Lung (tissue), 11 donors: ENCODE measurements at regions not wholly inside any gene's neighbourhood (a gene's known extent, or its start where the extent isn't known, plus 50 kb on each side); places are given as distances from the start of the nearest gene placed in this dataset.

Source experiments
- ATAC-seq: fragments of 200-7000 bp; cut with Tn5 transposase; one replicate; pipeline ENCODE4 v1.9.1; 2020; ENCODE audit warnings: moderate number of reproducible peaks; ENCODE audit not compliant: insufficient read depth, low FRiP score
- DNase-seq, 3 donors: peaks; one replicate each; pipeline ENCODE4 v3.0.0-alpha.2; 2013 to 2017
- H3K27ac ChIP-seq, 2 donors: one replicate each; pipeline ENCODE4 v1.5.1; 2013; ENCODE audit warnings: mild to moderate bottlenecking in 2 of 2, moderate library complexity in 2 of 2, control low read depth in 1 of 2, inconsistent platforms in 1 of 2, low read depth in 1 of 2, low read length in 1 of 2
- H3K27me3 ChIP-seq, 3 donors: one replicate each; pipeline ENCODE4 v1.5.1; 2013; ENCODE audit warnings: low read length in 2 of 3; ENCODE audit not compliant: control insufficient read depth in 3 of 3, insufficient read depth in 3 of 3
- H3K36me3 ChIP-seq, 4 donors: one replicate each; pipeline ENCODE4 v1.5.1; 2013; ENCODE audit warnings: low read length in 4 of 4, mild to moderate bottlenecking in 1 of 4, moderate library complexity in 1 of 4; ENCODE audit not compliant: control insufficient read depth in 4 of 4, insufficient read depth in 4 of 4
- H3K4me1 ChIP-seq, 5 donors: one replicate each; pipeline ENCODE4 v1.5.1; 2013; ENCODE audit warnings: low read length in 5 of 5, mild to moderate bottlenecking in 2 of 5, moderate library complexity in 1 of 5; ENCODE audit not compliant: control insufficient read depth in 5 of 5, insufficient read depth in 5 of 5
- H3K4me3 ChIP-seq: one replicate; pipeline ENCODE4 v1.5.1; 2013; ENCODE audit warnings: mild to moderate bottlenecking, control low read depth, moderate library complexity
- H3K9ac ChIP-seq, 2 donors: one replicate each; pipeline ENCODE4 v1.5.1; 2013; ENCODE audit warnings: low read length in 2 of 2, control low read depth in 1 of 2; ENCODE audit not compliant: insufficient read depth in 1 of 2
- H3K9me3 ChIP-seq, 4 donors: one replicate each; pipeline ENCODE4 v1.5.1; 2013; ENCODE audit warnings: low read length in 3 of 4, mild to moderate bottlenecking in 1 of 4, moderate library complexity in 1 of 4; ENCODE audit not compliant: control insufficient read depth in 4 of 4, insufficient read depth in 3 of 4
- CTCF ChIP-seq: IDR thresholded peaks from 2 replicates; pipeline ENCODE4 v1.5.1; 2012; ENCODE audit warnings: mild to moderate bottlenecking; ENCODE audit errors: control extremely low read depth, extremely low read depth
- whole genome bisulfite sequencing, 2 donors: extraction: QIAGEN DNeasy Blood & Tissue Kit; methylation state at CpG; one replicate each; pipeline ENCODE4 v1.1.7; 2013; 5-methylcytosine and 5-hydroxymethylcytosine counted together
- donor health status: control.
- donor health status: control.
- donor health status: Bipolar disorder and iron deficiency.
- donor health status: healthy.
- donor health status: DM: yes; HTN: yes; CAD: no.

GRCh38 chr13:88925954-88926353 lies 1254.8 kb downstream of the SLITRK5 start:
- Histone ChIP-seq H3K4me1 (no peaks in the 10 kb centered on the region), H3K36me3 (no peaks in the 10 kb centered on the region), H3K9ac (no peak overlapping the region), H3K27me3 (no peaks in the 10 kb centered on the region), H3K27ac (no peak overlapping the region), H3K4me3 (no peak overlapping the region), H3K9me3 (peaks cover 0 to 13% (median 2%) of the 10 kb centered on the region in 4 donors)
- DNase-seq: no peak
- ATAC-seq: no peak
- no peak for TF ChIP-seq CTCF
- WGBS, 2 donors: 86 to 91% methylated on average over 3 of the region's 3 CpGs

GRCh38 chr13:88926890-88927502 lies 1255.8 kb downstream of the SLITRK5 start:
- DNase-seq (no peak), ATAC-seq (no peak)
- no peak for TF ChIP-seq CTCF
- no peak overlapping the region for H3K4me3 ChIP-seq
- peaks cover 0 to 13% (median 2%) of the 10 kb centered on the region in 4 donors for H3K9me3 ChIP-seq
- H3K27me3 ChIP-seq: no peaks in the 10 kb centered on the region
- no peak overlapping the region for H3K9ac ChIP-seq
- H3K27ac ChIP-seq: no peak overlapping the region
- H3K36me3 ChIP-seq: no peaks in the 10 kb centered on the region
- WGBS, 2 donors: 88 to 95% methylated on average over 5 of the region's 5 CpGs
- H3K4me1 ChIP-seq: no peaks in the 10 kb centered on the region

GRCh38 chr13:88932950-88933349 lies 1261.8 kb downstream of the SLITRK5 start:
- Histone ChIP-seq H3K9me3 (no peaks in the 10 kb centered on the region), H3K9ac (no peak overlapping the region), H3K4me3 (no peak overlapping the region), H3K27ac (no peak overlapping the region), H3K36me3 (no peaks in the 10 kb centered on the region), H3K4me1 (peaks cover 0 to 3% (median 0%) of the 10 kb centered on the region in 5 donors), H3K27me3 (no peaks in the 10 kb centered on the region)
- no peak for ATAC-seq
- peak in 2 of 3 donors; percentile 2 to 18 for DNase-seq
- TF ChIP-seq CTCF: no peak
- 68 to 86% methylated on average over 1 of the region's 1 CpG for WGBS, 2 donors

DNA sequence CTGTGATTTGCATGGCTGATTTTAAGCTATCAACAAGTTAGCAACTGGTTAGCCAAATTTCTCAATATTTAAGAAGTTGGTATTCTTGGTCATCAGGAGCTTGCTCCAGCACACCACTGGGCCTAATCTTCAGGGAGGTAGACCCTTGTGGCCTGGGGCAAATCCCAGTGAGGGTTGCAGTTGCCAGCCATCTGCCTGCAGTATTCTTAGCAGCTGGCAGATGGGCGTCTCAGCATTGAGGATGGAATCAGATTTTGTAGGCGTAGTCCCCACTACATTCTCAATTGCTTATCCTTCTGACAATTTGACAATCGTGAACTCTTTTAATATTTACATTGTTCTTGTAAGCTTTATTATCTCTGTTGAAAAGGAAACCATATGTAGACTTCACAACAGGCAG lies 1266.2 kb downstream of the SLITRK5 start:
- Histone ChIP-seq H3K27me3 (no peaks in the 10 kb centered on the region), H3K4me3 (no peak overlapping the region), H3K9ac (no peak overlapping the region), H3K36me3 (no peaks in the 10 kb centered on the region), H3K27ac (no peak overlapping the region), H3K9me3 (no peaks in the 10 kb centered on the region), H3K4me1 (peaks cover 0 to 3% (median 0%) of the 10 kb centered on the region in 5 donors)
- ATAC-seq (no peak), DNase-seq (no peak)
- TF ChIP-seq CTCF: no peak
- WGBS, 2 donors: 84 to 86% methylated on average over 3 of the region's 3 CpGs
